Fibroblast of villous mesenchyme (primary cell): ENCODE measurements at regions not wholly inside any gene's neighbourhood (a gene's known extent, or its start where the extent isn't known, plus 50 kb on each side); places are given as distances from the start of the nearest gene placed in this dataset.

Experiments used
- DNase-seq: peaks from one replicate; pipeline ENCODE4 v3.0.0-alpha.2; 2010; ENCODE audit warnings: low read depth
- H3K4me3 ChIP-seq: 2 replicates; pipeline ENCODE4 v1.5.1; 2011; ENCODE audit warnings: low read depth, mild to moderate bottlenecking, low read length
- TF ChIP-seq, protein P1 (sequence below): IDR thresholded peaks from 2 replicates; pipeline ENCODE4 v1.5.1; 2012; ENCODE audit warnings: low read depth, mild to moderate bottlenecking, low read length; ENCODE audit not compliant: insufficient read depth

DNA sequence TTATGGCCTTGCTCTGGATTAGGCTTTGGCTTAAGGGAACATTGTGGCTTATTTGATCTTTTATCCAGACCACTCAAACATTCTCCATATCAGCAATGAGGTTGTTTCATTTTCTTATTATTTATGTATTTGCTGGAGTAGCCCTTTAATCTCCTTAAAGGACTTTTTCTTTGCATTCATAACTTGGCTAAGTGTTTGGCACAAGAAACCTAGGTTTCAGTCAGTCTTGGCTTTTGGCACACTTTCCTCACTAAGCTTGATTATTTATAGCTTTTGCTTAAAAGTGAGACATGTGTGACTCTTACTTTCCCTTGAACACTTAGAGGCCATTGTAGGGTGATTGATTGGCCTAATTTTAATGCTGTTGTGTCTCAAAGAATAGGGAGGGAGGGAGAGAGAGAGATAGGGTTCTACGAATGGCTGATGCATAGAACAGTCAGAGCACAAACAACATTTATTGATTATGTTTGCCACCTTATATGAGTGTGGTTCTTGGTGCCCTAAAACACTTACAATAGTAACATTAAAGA, 2265.3 kb upstream of the C9orf72 start:
- H3K4me3 ChIP-seq = no peak overlapping the region
- no peak for DNase-seq
- TF ChIP-seq, protein P1, sequence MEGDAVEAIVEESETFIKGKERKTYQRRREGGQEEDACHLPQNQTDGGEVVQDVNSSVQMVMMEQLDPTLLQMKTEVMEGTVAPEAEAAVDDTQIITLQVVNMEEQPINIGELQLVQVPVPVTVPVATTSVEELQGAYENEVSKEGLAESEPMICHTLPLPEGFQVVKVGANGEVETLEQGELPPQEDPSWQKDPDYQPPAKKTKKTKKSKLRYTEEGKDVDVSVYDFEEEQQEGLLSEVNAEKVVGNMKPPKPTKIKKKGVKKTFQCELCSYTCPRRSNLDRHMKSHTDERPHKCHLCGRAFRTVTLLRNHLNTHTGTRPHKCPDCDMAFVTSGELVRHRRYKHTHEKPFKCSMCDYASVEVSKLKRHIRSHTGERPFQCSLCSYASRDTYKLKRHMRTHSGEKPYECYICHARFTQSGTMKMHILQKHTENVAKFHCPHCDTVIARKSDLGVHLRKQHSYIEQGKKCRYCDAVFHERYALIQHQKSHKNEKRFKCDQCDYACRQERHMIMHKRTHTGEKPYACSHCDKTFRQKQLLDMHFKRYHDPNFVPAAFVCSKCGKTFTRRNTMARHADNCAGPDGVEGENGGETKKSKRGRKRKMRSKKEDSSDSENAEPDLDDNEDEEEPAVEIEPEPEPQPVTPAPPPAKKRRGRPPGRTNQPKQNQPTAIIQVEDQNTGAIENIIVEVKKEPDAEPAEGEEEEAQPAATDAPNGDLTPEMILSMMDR = no peak

DNA sequence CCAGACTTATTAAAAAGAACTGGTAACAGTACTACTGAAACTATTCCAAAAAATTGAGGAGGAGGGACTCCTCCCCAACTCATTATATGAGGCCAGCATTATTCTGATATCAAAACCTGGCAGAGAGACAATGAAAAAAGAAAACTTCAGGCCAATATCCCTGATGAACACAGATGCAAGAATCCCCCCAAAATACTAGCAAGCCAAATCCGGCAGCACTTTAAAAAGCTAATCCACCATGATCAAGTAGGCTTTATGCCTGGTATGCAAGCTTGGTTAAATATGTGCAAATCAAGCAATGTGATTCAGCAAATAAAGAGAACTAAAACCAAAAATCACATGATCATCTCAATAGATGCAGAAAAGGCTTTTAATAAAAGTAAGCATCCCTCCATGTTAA, 2271.0 kb upstream of the C9orf72 start:
- no peak for DNase-seq

DNA sequence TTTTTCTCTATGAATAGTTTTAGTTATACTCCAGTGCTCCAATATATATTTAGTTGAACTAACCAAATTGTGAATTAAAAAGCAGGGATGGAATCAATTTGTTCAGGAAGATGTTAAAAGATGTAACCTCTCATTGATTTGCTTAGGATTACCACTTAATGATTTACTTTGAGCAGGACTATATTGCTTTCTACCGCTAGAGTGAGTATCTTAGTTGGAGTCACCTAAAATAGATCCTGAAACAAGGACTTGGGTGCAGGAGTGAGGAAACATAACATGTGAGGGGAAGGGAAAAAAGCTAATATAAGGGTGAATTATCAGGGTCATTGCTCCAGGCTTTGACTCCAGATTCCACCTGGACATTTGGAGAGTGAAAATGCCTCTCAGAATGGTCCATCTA, 2277.4 kb upstream of the C9orf72 start:
- TF ChIP-seq, protein P1 = peak; percentile 5
- DNase-seq = no peak
- no peak overlapping the region for H3K4me3 ChIP-seq

More for the DNA sequence above, 2271.0 kb upstream of the C9orf72 start:
- TF ChIP-seq, protein P1 = no peak
- H3K4me3 ChIP-seq = no peak overlapping the region

DNA sequence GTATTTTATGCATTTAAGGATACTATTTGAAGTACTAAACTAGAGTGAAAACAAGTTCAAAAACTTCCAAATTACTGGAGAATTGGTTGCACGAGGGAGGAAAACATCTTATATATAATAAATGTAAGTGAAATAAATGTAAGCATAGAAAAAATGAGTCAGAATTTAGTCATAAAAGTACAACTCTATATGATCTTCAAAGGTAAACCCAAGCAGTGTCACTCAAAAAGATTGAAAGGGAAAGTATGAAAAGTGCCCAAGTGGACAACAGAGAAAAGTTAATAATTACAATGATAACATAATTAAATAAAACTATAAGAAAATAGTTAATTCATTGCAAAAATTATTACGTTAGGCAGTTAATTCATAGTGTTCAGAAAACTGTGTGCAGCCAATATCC, 2288.5 kb upstream of the C9orf72 start:
- TF ChIP-seq, protein P1 = no peak
- no peak overlapping the region for H3K4me3 ChIP-seq
- no peak for DNase-seq

DNA sequence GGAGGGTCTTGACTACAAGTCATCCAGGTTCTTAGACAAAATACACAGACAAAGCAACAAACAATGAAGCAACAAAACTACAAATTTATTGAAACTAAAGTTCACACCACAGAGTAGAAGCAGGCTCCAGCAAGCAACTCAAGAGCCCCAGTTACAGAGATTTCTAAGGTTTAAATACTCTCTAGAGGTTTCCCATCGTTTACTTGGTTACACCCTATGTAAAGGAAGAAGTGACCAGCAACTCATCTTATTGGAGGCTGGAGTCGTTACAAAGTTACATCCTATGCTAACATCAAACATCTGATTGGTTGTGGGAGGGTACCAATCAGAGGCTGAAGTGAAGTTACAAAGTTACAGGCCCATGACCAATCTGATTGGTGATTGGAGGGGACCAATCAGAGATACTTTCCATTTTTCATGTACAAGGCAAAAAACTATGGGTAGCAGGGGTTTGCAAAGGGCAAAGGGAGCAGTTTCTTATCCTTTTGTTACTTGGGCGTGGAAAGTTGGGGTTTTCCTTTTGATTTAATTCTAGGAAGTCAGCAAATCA, 2292.6 kb upstream of the C9orf72 start:
- H3K4me3 ChIP-seq = no peak overlapping the region
- no peak for DNase-seq
- TF ChIP-seq, protein P1 = no peak

DNA sequence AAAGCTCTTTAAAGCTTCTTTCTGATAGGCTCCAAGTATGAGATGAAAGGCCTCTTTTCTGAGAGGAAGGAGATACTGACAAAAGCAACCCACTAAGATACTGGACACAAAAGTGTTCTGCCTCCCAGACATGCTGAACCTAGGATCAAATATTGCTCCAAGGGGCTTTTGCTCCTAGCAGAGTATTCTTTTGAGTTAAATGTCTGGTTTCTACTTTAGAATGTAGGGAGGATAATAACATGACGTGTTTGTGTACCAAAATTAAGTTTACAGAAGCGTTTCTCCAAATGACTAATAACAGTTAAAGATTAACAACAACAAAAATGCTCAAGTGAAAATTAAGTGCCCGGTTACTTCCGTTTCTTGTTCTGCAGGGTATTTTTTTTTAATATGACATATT, 2293.3 kb upstream of the C9orf72 start:
- H3K4me3 ChIP-seq = no peak overlapping the region
- DNase-seq = no peak
- TF ChIP-seq, protein P1 = no peak

DNA sequence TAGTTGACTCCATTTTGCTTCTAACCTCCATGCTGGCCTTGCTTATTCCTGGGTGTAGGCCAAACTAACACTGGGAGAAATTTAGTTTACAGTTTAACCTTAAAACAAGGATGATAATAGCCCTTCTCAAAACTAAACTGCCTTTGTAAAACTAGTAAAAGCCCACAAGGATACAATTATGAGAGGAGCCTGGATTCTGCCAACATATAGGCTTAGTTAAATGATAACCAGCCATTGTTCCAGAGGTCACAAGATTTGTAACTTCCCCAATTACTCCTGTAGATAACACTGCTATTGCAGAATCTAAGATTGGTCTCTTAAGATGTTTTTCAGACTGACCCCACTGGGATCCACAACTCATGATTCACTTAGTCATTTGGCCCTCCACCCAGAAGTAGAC, 2300.3 kb upstream of the C9orf72 start:
- TF ChIP-seq, protein P1 = no peak
- H3K4me3 ChIP-seq = no peak overlapping the region
- no peak for DNase-seq
